Peyer's patch (tissue), 4 donors: ENCODE measurements at regions not wholly inside any gene's neighbourhood (a gene's known extent, or its start where the extent isn't known, plus 50 kb on each side); places are given as distances from the start of the nearest gene placed in this dataset.

ENCODE experiments used
- DNase-seq, 3 donors: peaks; one replicate each; pipeline ENCODE4 v3.0.0-alpha.2; 2017 to 2019
- H3K27ac ChIP-seq, 4 donors: fragments of 200-600 bp; sonication (generic); one replicate each; pipeline ENCODE4 v1.5.1; 2016 to 2019
- H3K27me3 ChIP-seq, 2 donors: fragments of 200-600 bp; sonication (generic); one replicate each; pipeline ENCODE4 v1.5.1; 2019
- H3K36me3 ChIP-seq, 3 donors: fragments of 200-600 bp; sonication (generic); one replicate each; pipeline ENCODE4 v1.5.1; 2016 to 2019
- H3K4me1 ChIP-seq, 4 donors: fragments of 200-600 bp; sonication (generic); one replicate each; pipeline ENCODE4 v1.5.1; 2016 to 2019
- H3K4me3 ChIP-seq, 4 donors: fragments of 200-600 bp; sonication (generic); 1 replicate in 3 of 4; 2 replicates in 1 of 4; pipeline ENCODE4 v1.5.1; 2016 to 2019; ENCODE audit warnings: mild to moderate bottlenecking in 1 of 4
- H3K9me3 ChIP-seq, 4 donors: fragments of 200-600 bp; sonication (generic); one replicate each; pipeline ENCODE4 v1.5.1; 2016 to 2019; ENCODE audit warnings: mild to moderate bottlenecking in 1 of 4
- POLR2A ChIP-seq, 2 donors: fragments of 450-650 bp; IDR thresholded peaks; one replicate each; pipeline ENCODE4 v1.5.1; 2017; ENCODE audit warnings: antibody characterized with exemption in 2 of 2, mild to moderate bottlenecking in 2 of 2, moderate library complexity in 2 of 2
- TF ChIP-seq, protein P1 (sequence below), 6 experiments: fragments of 450-650 bp in 4 of 6; fragments of 200-600 bp in 2 of 6; sonication (generic) in 1 of 6; IDR thresholded peaks; one replicate each; pipeline ENCODE4 v1.5.1; 2017 to 2019; ENCODE audit warnings: antibody characterized with exemption in 6 of 6, mild to moderate bottlenecking in 3 of 6, moderate library complexity in 1 of 6

DNA sequence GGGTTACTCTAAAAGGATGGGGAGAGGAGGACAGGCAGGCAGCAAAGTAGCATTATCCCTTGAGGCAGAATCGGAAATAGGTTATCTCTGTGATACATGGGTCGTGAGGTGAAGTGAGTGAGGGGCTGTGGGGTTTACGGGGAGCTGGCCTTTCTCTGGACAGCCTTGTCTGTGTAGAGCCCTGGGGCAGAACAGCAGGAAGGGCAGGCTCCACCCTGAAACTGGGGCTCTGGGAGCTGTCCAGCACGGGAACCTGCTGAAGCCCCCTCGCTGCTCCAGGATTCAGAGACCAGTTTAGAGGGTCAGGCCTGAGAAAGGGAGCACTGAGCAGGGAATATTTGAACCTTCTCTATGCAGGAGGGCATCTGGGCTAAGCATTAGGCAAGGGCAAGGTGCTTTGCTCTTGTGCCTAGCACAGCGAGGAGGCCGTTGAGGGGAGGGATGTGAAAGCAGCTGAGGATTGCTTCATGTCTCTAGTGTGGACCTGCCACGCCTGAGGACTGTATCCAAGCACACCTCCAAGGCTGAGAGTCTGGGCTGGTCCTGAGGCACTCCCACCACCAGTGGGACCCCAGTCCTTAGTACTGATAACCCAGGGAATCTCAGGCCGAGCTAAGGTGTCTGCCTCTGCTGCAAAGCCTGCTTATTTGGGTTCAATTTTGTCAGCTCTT lies 55.8 kb downstream of the NAV1 start:
- H3K36me3 ChIP-seq: no peaks in the 10 kb centered on the region
- no peak overlapping the region for H3K27ac ChIP-seq
- H3K4me3 ChIP-seq: no peak overlapping the region
- H3K9me3 ChIP-seq: no peaks in the 10 kb centered on the region
- no peak for DNase-seq
- TF ChIP-seq POLR2A (IDR thresholded peaks at IDR 0.05): no peak
- TF ChIP-seq, protein P1, sequence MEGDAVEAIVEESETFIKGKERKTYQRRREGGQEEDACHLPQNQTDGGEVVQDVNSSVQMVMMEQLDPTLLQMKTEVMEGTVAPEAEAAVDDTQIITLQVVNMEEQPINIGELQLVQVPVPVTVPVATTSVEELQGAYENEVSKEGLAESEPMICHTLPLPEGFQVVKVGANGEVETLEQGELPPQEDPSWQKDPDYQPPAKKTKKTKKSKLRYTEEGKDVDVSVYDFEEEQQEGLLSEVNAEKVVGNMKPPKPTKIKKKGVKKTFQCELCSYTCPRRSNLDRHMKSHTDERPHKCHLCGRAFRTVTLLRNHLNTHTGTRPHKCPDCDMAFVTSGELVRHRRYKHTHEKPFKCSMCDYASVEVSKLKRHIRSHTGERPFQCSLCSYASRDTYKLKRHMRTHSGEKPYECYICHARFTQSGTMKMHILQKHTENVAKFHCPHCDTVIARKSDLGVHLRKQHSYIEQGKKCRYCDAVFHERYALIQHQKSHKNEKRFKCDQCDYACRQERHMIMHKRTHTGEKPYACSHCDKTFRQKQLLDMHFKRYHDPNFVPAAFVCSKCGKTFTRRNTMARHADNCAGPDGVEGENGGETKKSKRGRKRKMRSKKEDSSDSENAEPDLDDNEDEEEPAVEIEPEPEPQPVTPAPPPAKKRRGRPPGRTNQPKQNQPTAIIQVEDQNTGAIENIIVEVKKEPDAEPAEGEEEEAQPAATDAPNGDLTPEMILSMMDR (IDR thresholded peaks at IDR 0.05): no peak
- H3K27me3 ChIP-seq: no peaks in the 10 kb centered on the region
- peaks cover 0 to 6% (median 0%) of the 10 kb centered on the region in 4 donors for H3K4me1 ChIP-seq

DNA sequence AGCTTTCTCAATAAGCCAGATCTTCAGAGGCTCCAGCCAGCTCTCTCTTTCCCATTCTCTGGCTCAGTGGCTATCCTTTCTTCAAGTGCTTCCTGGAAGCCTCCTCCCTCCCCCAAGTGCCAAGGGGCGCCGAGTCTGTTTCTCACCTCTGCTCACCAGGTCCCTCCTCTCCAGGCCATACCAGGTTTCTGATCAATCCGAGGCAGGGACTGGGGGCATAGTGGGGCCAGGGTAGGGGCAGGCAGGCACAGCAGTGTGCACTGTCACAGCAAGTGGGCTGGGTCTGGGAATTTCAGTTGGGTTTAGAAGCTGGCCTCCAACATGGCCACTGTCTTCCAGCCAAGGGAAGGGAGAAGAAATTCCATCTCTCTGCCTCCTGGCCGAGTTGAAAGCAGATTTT lies 56.5 kb downstream of the NAV1 start:
- TF ChIP-seq POLR2A (IDR thresholded peaks at IDR 0.05): no peak
- TF ChIP-seq, protein P1 (IDR thresholded peaks at IDR 0.05): no peak
- no peaks in the 10 kb centered on the region for H3K9me3 ChIP-seq
- H3K36me3 ChIP-seq: no peaks in the 10 kb centered on the region
- H3K27me3 ChIP-seq: no peaks in the 10 kb centered on the region
- DNase-seq: no peak
- peaks cover 0 to 6% (median 0%) of the 10 kb centered on the region in 4 donors for H3K4me1 ChIP-seq
- no peak overlapping the region for H3K4me3 ChIP-seq
- H3K27ac ChIP-seq: no peak overlapping the region

DNA sequence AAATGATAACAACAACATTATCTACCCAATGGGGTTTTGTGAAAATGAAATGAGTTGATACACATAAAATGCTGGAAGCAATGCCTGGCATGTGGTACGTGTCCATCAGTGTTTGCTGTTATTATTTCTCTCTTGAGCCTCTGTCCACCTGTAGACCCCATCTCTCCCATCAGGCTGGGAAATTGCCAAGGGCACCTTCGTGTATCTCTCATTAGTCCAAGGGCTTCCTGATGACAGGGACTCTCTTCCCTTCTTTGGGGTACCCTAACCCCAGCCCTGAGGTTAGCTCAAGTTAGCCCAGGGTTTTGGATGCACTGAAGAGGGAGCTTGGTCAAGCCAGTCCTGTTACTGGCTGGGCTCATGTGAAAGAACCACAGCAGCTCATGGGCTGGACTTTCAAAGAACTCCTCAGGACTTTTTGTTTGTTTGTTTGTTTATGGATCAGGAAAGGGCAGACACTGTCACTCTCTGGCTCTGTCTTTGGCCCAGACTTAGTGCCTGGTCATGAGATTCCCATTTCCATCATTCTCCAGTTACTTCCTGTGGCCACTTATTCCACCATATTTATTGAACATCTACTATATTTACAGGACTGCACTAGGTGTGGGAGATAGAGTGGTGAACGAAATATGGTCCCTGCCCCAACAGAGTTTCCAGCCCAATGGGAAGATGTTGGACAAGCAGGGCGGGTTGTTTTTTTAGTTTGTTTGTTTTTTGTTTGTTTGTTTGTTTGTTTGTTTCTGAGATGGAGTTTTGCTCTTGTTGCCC lies 57.4 kb downstream of the NAV1 start:
- no peak for DNase-seq
- Histone ChIP-seq H3K27me3 (no peaks in the 10 kb centered on the region), H3K9me3 (no peaks in the 10 kb centered on the region), H3K36me3 (no peaks in the 10 kb centered on the region), H3K4me1 (peaks cover 0 to 6% (median 0%) of the 10 kb centered on the region in 4 donors), H3K4me3 (no peak overlapping the region), H3K27ac (no peak overlapping the region)
- no peak for TF ChIP-seq POLR2A (IDR thresholded peaks at IDR 0.05)
- TF ChIP-seq, protein P1 (IDR thresholded peaks at IDR 0.05): no peak

DNA sequence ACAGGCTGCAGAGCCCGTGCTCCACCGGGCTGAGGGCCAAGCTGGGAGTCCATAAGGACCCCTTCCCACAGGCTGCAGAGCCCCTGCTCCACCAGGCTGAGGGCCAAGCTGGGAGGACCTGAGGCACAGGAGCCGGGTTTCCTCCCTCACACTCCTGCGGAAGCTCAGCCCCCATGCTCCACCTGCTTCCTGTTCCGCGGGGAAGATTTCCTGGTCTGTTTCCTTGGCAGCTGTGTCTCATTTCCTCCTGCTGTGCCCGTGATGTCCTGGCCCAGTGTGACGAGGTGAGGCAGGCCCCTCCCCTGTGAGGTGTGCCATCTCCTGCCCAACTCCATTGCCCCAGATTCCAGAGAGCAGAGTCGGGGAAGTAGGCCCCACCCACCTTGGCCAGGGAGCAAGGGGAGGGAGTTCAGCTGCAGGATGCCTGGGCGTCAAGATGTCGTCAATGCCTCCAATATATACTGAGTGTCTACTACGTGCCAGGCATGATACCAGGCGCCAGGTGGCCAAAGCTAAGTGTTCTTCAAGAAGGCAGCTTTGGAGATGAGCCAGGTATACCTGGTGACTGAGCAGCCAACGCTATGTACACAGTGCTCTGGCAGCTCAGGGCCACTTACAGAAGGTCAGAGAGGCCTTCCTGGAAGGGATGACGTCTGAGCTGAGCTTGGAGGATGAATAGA lies 58.8 kb downstream of the NAV1 start:
- H3K4me1 ChIP-seq: peaks cover 0 to 5% (median 0%) of the 10 kb centered on the region in 4 donors
- H3K36me3 ChIP-seq: no peaks in the 10 kb centered on the region
- no peaks in the 10 kb centered on the region for H3K27me3 ChIP-seq
- no peaks in the 10 kb centered on the region for H3K9me3 ChIP-seq
- H3K27ac ChIP-seq: peak overlapping the region in 2 of 4 donors; percentile 32 to 66
- no peak overlapping the region for H3K4me3 ChIP-seq
- no peak for TF ChIP-seq POLR2A (IDR thresholded peaks at IDR 0.05)
- TF ChIP-seq, protein P1 (IDR thresholded peaks at IDR 0.05): peak in 3 of 6 experiments; percentile 41 to 56 (median 47)
- peak in 2 of 3 donors; percentile 85 to 88 for DNase-seq

DNA sequence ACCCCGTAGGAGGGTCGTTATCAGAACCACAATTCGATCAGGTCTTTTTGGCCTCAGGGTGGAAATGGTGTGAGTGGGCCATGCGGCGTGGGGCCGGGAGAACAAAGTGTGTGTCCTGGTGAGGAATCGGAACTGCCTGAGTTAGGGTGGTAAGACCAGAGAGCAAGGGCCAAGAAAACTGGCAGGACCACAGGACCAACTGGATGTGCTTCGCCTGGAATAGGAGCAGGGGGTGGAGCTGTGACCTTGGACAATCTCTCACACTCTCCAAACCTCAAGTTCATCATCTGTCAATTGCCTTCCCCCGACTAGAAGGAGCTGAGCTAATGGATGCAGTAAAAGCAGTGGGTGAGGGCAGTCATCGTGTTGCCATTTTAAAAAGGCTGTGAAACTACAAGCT lies 59.5 kb downstream of the NAV1 start:
- H3K27me3 ChIP-seq: no peaks in the 10 kb centered on the region
- no peak for TF ChIP-seq POLR2A (IDR thresholded peaks at IDR 0.05)
- TF ChIP-seq, protein P1 (IDR thresholded peaks at IDR 0.05): no peak
- no peaks in the 10 kb centered on the region for H3K4me1 ChIP-seq
- no peak overlapping the region for H3K4me3 ChIP-seq
- peak overlapping the region in 1 of 4 donors; percentile 66 for H3K27ac ChIP-seq
- no peak for DNase-seq
- H3K9me3 ChIP-seq: no peaks in the 10 kb centered on the region
- no peaks in the 10 kb centered on the region for H3K36me3 ChIP-seq
